Calu3 (cell line): ENCODE measurements at regions not wholly inside any gene's neighbourhood (a gene's known extent, or its start where the extent isn't known, plus 50 kb on each side); places are given as distances from the start of the nearest gene placed in this dataset.

Experiments used
- BruUV-seq: library from RNA; stranded (reverse); fragments of 400-500 nt; replicated peaks from 2 replicates; lab custom pipeline; 2021; lab: Mats Ljungman, UMichigan
- CTCF ChIA-PET: fragments of 300-600 bp; sonication (Branson Sonifier 250); formaldehyde crosslinking; loops from one replicate; lab custom pipeline; 2022; ENCODE audit warnings: antibody characterized with exemption; lab: Charles Lee
- DNase-seq: peaks from one replicate; pipeline ENCODE4 v3.0.0; 2022
- H3K27ac Mint-ChIP-seq: one replicate; pipeline ENCODE4 v1.8.0; 2022; ENCODE audit warnings: mixed read lengths; ENCODE audit not compliant: unreplicated experiment
- H3K27me3 Mint-ChIP-seq: one replicate; pipeline ENCODE4 v1.8.0; 2022; ENCODE audit warnings: mixed read lengths; ENCODE audit not compliant: unreplicated experiment
- H3K36me3 Mint-ChIP-seq: one replicate; pipeline ENCODE4 v1.8.0; 2022; ENCODE audit warnings: mild to moderate bottlenecking, moderate library complexity, mixed read lengths; ENCODE audit not compliant: insufficient read depth, unreplicated experiment
- H3K4me1 Mint-ChIP-seq: one replicate; pipeline ENCODE4 v1.8.0; 2022; ENCODE audit warnings: mild to moderate bottlenecking, low read depth, mixed read lengths; ENCODE audit not compliant: unreplicated experiment
- H3K4me3 Mint-ChIP-seq: one replicate; pipeline ENCODE4 v1.8.0; 2022; ENCODE audit warnings: mild to moderate bottlenecking, low read depth, moderate library complexity, mixed read lengths; ENCODE audit not compliant: unreplicated experiment
- H3K9me3 Mint-ChIP-seq: one replicate; pipeline ENCODE4 v1.8.0; 2022; ENCODE audit warnings: low read depth, mixed read lengths; ENCODE audit not compliant: unreplicated experiment
- CTCF ChIP-seq: fragments of 200-600 bp; IDR thresholded peaks from one replicate; pipeline ENCODE4 v1.8.0; 2022; ENCODE audit warnings: antibody characterized with exemption; ENCODE audit not compliant: unreplicated experiment
- intact Hi-C: fragments of 100-400 bp; cut with micrococcal nuclease; formaldehyde crosslinking; loops from one replicate; pipeline ENCODE4 v1.10.0; 2022; ENCODE audit not compliant: unreplicated experiment

GRCh38 chr16:25637236-25637635 lies 54.5 kb upstream of the HS3ST4 start:
- peaks cover 11% of the 10 kb centered on the region for H3K9me3 Mint-ChIP-seq
- H3K4me3 Mint-ChIP-seq: no peak overlapping the region
- H3K27me3 Mint-ChIP-seq: no peaks in the 10 kb centered on the region
- intact Hi-C loops: no loop called here
- no peaks in the 10 kb centered on the region for H3K36me3 Mint-ChIP-seq
- CTCF ChIA-PET: no interaction called here
- no peaks in the 10 kb centered on the region for H3K4me1 Mint-ChIP-seq
- TF ChIP-seq CTCF: no peak
- no peak for DNase-seq
- no TSS peak for BruUV-seq
- H3K27ac Mint-ChIP-seq: no peak overlapping the region

GRCh38 chr16:25636662-25637061 lies 55.1 kb upstream of the HS3ST4 start:
- DNase-seq: no peak
- no peak for TF ChIP-seq CTCF
- Mint-ChIP-seq H3K27ac (no peak overlapping the region), H3K4me3 (no peak overlapping the region), H3K27me3 (no peaks in the 10 kb centered on the region), H3K4me1 (no peaks in the 10 kb centered on the region), H3K36me3 (no peaks in the 10 kb centered on the region), H3K9me3 (peaks cover 13% of the 10 kb centered on the region)
- intact Hi-C loops: no loop called here
- CTCF ChIA-PET: no interaction called here
- BruUV-seq: no TSS peak

GRCh38 chr16:25635454-25635853 lies 56.3 kb upstream of the HS3ST4 start:
- BruUV-seq: no TSS peak
- Mint-ChIP-seq H3K4me1 (no peaks in the 10 kb centered on the region), H3K27me3 (no peaks in the 10 kb centered on the region), H3K27ac (no peak overlapping the region), H3K4me3 (no peak overlapping the region), H3K9me3 (peaks cover 13% of the 10 kb centered on the region), H3K36me3 (no peaks in the 10 kb centered on the region)
- CTCF ChIA-PET: no interaction called here
- no peak for TF ChIP-seq CTCF
- no peak for DNase-seq
- intact Hi-C loops: no loop called here

GRCh38 chr16:25633549-25633948 lies 58.2 kb upstream of the HS3ST4 start:
- no peak overlapping the region for H3K27ac Mint-ChIP-seq
- no peaks in the 10 kb centered on the region for H3K36me3 Mint-ChIP-seq
- TF ChIP-seq CTCF: no peak
- no peaks in the 10 kb centered on the region for H3K27me3 Mint-ChIP-seq
- no peak overlapping the region for H3K4me3 Mint-ChIP-seq
- DNase-seq: peak; percentile 6
- BruUV-seq: no TSS peak
- CTCF ChIA-PET: no interaction called here
- H3K9me3 Mint-ChIP-seq: peaks cover 11% of the 10 kb centered on the region
- H3K4me1 Mint-ChIP-seq: no peaks in the 10 kb centered on the region
- intact Hi-C loops: no loop called here
